SK-N-SH (cell line): ENCODE measurements at regions not wholly inside any gene's neighbourhood (a gene's known extent, or its start where the extent isn't known, plus 50 kb on each side); places are given as distances from the start of the nearest gene placed in this dataset.

Experiments used
- CTCF ChIA-PET: fragments of 300-600, 350-600 bp; formaldehyde crosslinking; extraction: SDS; loops from one replicate; lab custom pipeline; 2021; lab: Yijun Ruan, JAX
- POLR2A ChIA-PET: fragments of 350-600 bp; sonication (Branson Sonifier 250); formaldehyde crosslinking; extraction: SDS; loops from one replicate; lab custom pipeline; 2020; ENCODE audit warnings: antibody characterized with exemption, inconsistent platforms; lab: Yijun Ruan, JAX
- DNase-seq: peaks from one replicate; pipeline ENCODE4 v3.0.0; 2012
- H2AFZ ChIP-seq: fragments of 200-600 bp; sonication (generic); 2 replicates; pipeline ENCODE4 v1.8.1; 2016; ENCODE audit warnings: antibody characterized with exemption, mild to moderate bottlenecking, low read depth
- H3F3A ChIP-seq: fragments of 200-600 bp; sonication (generic); replicated peaks from 2 replicates; pipeline ENCODE3; 2016; ENCODE audit warnings: antibody characterized with exemption, mild to moderate bottlenecking; ENCODE audit not compliant: insufficient read depth
- H3K27ac ChIP-seq, 2 experiments: fragments of 200-500 bp in 1 of 2; fragments of 200-600 bp in 1 of 2; sonication (Bioruptor generic) in 1 of 2; sonication (generic), shearing (Covaris generic) in 1 of 2; 2 replicates each; pipeline versions ENCODE4 v1.5.1 to v1.6.1; 2014 to 2016; ENCODE audit warnings: low read depth in 2 of 2, inconsistent platforms in 1 of 2, low read length in 1 of 2, mild to moderate bottlenecking in 1 of 2, mixed read lengths in 1 of 2
- H3K27me3 ChIP-seq: fragments of 200-600 bp; sonication (generic), shearing (Covaris generic); 2 replicates; pipeline ENCODE4 v1.6.1; 2016; ENCODE audit warnings: mixed run types; ENCODE audit not compliant: insufficient read depth
- H3K36me3 ChIP-seq, 2 experiments: fragments of 200-500 bp in 1 of 2; fragments of 200-600 bp in 1 of 2; sonication (Bioruptor generic) in 1 of 2; sonication (generic) in 1 of 2; replicated peaks in 1 of 2; 2 replicates each; pipeline versions ENCODE3 to v1.5.1; 2014 to 2016; ENCODE audit warnings: low read length in 1 of 2, mild to moderate bottlenecking in 1 of 2; ENCODE audit not compliant: insufficient read depth in 2 of 2, control insufficient read depth in 1 of 2
- H3K4me1 ChIP-seq, 2 experiments: fragments of 200-500 bp in 1 of 2; fragments of 200-600 bp in 1 of 2; sonication (Bioruptor generic) in 1 of 2; sonication (generic), shearing (Covaris generic) in 1 of 2; 2 replicates each; pipeline versions ENCODE4 v1.5.1 to v1.6.1; 2014 to 2016; ENCODE audit warnings: low read depth in 1 of 2, low read length in 1 of 2, mixed run types in 1 of 2; ENCODE audit not compliant: insufficient read depth in 2 of 2, control insufficient read depth in 1 of 2
- H3K4me2 ChIP-seq: fragments of 200-600 bp; sonication (generic), shearing (Covaris generic); 2 replicates; pipeline ENCODE4 v1.6.1; 2017; ENCODE audit warnings: mixed run types
- H3K4me3 ChIP-seq, 2 experiments: fragments of 200-500 bp in 1 of 2; fragments of 200-600 bp in 1 of 2; sonication (Bioruptor generic) in 1 of 2; sonication (generic), shearing (Covaris generic) in 1 of 2; 2 replicates each; pipeline versions ENCODE4 v1.5.1 to v1.8.1; 2014 to 2016; ENCODE audit warnings: low read depth in 2 of 2, inconsistent platforms in 1 of 2, low read length in 1 of 2, mild to moderate bottlenecking in 1 of 2, mixed read lengths in 1 of 2, moderate library complexity in 1 of 2
- H3K79me2 ChIP-seq: fragments of 200-600 bp; sonication (generic); 2 replicates; pipeline ENCODE4 v1.8.1; 2017; ENCODE audit warnings: mild to moderate bottlenecking; ENCODE audit not compliant: insufficient read depth
- H3K9ac ChIP-seq: fragments of 200-600 bp; sonication (generic); 2 replicates; pipeline ENCODE4 v1.6.1; 2017; ENCODE audit warnings: mixed run types
- H3K9me2 ChIP-seq: fragments of 200-600 bp; sonication (generic); 2 replicates; pipeline ENCODE4 v1.6.1; 2017; ENCODE audit warnings: mixed run types
- H3K9me3 ChIP-seq: fragments of 200-600 bp; sonication (generic); 2 replicates; pipeline ENCODE4 v1.6.1; 2017; ENCODE audit warnings: mixed run types, mild to moderate bottlenecking, moderate library complexity
- H4K20me1 ChIP-seq: fragments of 200-600 bp; sonication (generic); 2 replicates; pipeline ENCODE4 v1.6.1; 2017; ENCODE audit warnings: mild to moderate bottlenecking, mixed run types; ENCODE audit not compliant: insufficient read depth
- EP300 ChIP-seq, 2 experiments: IDR thresholded peaks; 2 replicates each; pipeline versions ENCODE4 v1.4.0 to v1.6.1; 2012; ENCODE audit warnings: borderline replicate concordance in 1 of 2, low read depth in 1 of 2, low read length in 1 of 2
- EZH2phosphoT487 ChIP-seq: fragments of 200-600 bp; sonication (generic); IDR thresholded peaks from 2 replicates; pipeline ENCODE4 v1.6.1; 2017; ENCODE audit warnings: low read depth, mixed run types, mild to moderate bottlenecking, antibody characterized with exemption, moderate library complexity, borderline replicate concordance
- FOSL2 ChIP-seq: IDR thresholded peaks from 2 replicates; pipeline ENCODE4 v1.4.0; 2012; ENCODE audit warnings: low read depth, mild to moderate bottlenecking, moderate library complexity, borderline replicate concordance
- MXI1 ChIP-seq: IDR thresholded peaks from 2 replicates; pipeline ENCODE4 v1.6.1; 2012; ENCODE audit warnings: mild to moderate bottlenecking, low read depth, low read length, improper control_type of control experiment
- NFIC ChIP-seq: IDR thresholded peaks from 2 replicates; pipeline ENCODE4 v1.4.0; 2012; ENCODE audit warnings: borderline replicate concordance
- NRF1 ChIP-seq: IDR thresholded peaks from 2 replicates; pipeline ENCODE4 v1.6.1; 2012; ENCODE audit warnings: low read depth, mild to moderate bottlenecking, low read length
- POLR2AphosphoS5 ChIP-seq: IDR thresholded peaks from 2 replicates; pipeline ENCODE4 v1.6.1; 2012; ENCODE audit warnings: low read depth, low read length
- RAD21 ChIP-seq: IDR thresholded peaks from 2 replicates; pipeline ENCODE4 v1.6.1; 2012; ENCODE audit warnings: mild to moderate bottlenecking, low read length
- REST ChIP-seq: IDR thresholded peaks from 2 replicates; pipeline ENCODE4 v1.6.1; 2012; ENCODE audit warnings: mild to moderate bottlenecking, low read depth, low read length, moderate library complexity
- RXRA ChIP-seq: IDR thresholded peaks from 2 replicates; pipeline ENCODE4 v1.4.0; 2012; ENCODE audit warnings: low read depth, mild to moderate bottlenecking, borderline replicate concordance
- SIN3A ChIP-seq: IDR thresholded peaks from 2 replicates; pipeline ENCODE4 v1.6.1; 2012; ENCODE audit warnings: low read depth, mild to moderate bottlenecking, low read length, moderate library complexity, borderline replicate concordance
- SMC3 ChIP-seq: IDR thresholded peaks from 2 replicates; pipeline ENCODE4 v1.6.1; 2012; ENCODE audit warnings: low read depth, low read length, improper control_type of control experiment
- TAF1 ChIP-seq: IDR thresholded peaks from 2 replicates; pipeline ENCODE4 v1.6.1; 2012; ENCODE audit warnings: low read depth, mild to moderate bottlenecking, low read length, moderate library complexity, borderline replicate concordance
- TCF12 ChIP-seq: IDR thresholded peaks from 2 replicates; pipeline ENCODE4 v1.4.0; 2012
- TEAD4 ChIP-seq: IDR thresholded peaks from 2 replicates; pipeline ENCODE4 v1.4.0; 2012; ENCODE audit warnings: mild to moderate bottlenecking, borderline replicate concordance; ENCODE audit not compliant: insufficient read depth
- YY1 ChIP-seq: IDR thresholded peaks from 2 replicates; pipeline ENCODE4 v1.4.0; 2012; ENCODE audit warnings: low read depth, mild to moderate bottlenecking
- WGBS: methylation state at CpG from one replicate; pipeline ENCODE4 v1.1.6; 2017; ENCODE audit warnings: low lambda C conversion rate; 5-methylcytosine and 5-hydroxymethylcytosine counted together
- TF ChIP-seq, protein P1 (sequence below): IDR thresholded peaks from 2 replicates; pipeline ENCODE4 v1.4.0; 2012; ENCODE audit warnings: low read depth, borderline replicate concordance
- TF ChIP-seq, protein P2 (sequence below): fragments of 150-350 bp; IDR thresholded peaks from 2 replicates; pipeline ENCODE4 v1.6.1; 2017; ENCODE audit warnings: antibody characterized with exemption, low read length, low read depth, borderline replicate concordance
- TF ChIP-seq, protein P3 (sequence below): fragments of 200-600 bp; sonication (generic); IDR thresholded peaks from 2 replicates; pipeline ENCODE4 v1.6.1; 2017; ENCODE audit warnings: antibody characterized with exemption, mild to moderate bottlenecking, moderate library complexity

DNA sequence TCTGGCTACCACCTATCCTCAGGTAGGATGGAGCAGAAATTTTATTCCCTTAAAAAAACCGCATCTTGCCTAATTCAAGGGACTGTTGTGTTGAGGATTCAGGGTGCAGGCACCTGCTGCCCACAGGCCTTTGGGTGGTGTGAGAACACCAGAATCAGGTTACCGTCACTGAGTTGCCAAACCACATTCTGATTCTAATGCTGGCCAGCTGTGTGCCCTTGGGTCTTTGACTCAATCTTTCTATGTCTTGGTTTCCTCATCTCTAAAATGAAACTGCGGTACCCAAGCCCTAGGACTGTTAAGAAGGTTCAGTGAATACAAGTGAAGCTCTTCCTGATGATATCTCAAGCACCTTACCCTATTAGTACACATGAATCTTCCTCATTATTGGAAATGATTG is 827.3 kb downstream of the DHX35 start (continued):
- TF ChIP-seq EP300 (IDR thresholded peaks at IDR 0.05; ENCODE audit: borderline replicate concordance in 1 of 2, low read depth in 1 of 2, low read length in 1 of 2), result no peak
- TF ChIP-seq TEAD4, result no peak
- no peak for TF ChIP-seq MXI1
- no peak for TF ChIP-seq RAD21
- no peak for TF ChIP-seq SMC3

DNA sequence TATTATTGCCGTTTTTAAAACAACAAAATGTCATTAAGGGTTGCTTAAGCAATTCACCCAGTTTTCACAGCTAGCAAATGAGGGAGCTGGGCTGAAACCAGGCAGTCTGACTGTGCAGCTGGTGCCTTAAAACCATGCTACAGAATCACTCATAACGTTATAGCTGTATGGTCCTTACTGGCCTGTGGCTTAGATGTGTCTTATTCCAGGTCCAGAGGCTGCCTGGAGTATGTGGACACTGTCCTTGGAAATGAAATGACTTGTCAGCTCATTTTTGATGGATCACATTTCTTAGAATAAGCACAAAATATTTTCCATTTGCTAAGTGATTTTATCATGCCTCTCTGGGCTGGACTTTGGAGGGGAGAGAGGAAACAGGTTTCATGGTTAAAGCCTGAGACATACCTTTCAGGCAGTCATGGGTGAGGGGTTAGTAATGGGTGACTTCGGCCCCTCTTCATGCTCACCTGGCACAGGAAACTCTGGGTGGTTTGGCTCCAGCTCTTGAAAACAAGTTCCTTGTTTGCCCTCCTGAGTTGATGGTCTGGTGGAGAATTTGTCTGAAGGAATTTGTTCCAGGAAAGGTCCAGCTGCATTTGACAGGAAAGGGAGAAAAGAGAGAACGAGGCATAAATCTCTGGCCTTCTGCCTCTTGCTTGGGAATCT is 823.2 kb downstream of the DHX35 start:
- Histone ChIP-seq H2AFZ (no peak overlapping the region), H3K9me2 (no peaks in the 10 kb centered on the region), H3F3A (no peaks in the 10 kb centered on the region), H3K4me3 (no peak overlapping the region), H3K27me3 (no peaks in the 10 kb centered on the region), H3K9ac (no peak overlapping the region), H3K79me2 (no peaks in the 10 kb centered on the region), H3K4me1 (no peaks in the 10 kb centered on the region), H4K20me1 (no peaks in the 10 kb centered on the region), H3K9me3 (no peaks in the 10 kb centered on the region), H3K27ac (no peak overlapping the region), H3K4me2 (no peak overlapping the region; the same call in 1 of the 2 replicates), H3K36me3 (no peaks in the 10 kb centered on the region)
- POLR2A ChIA-PET, result no interaction called here
- CTCF ChIA-PET, result no interaction called here
- TF ChIP-seq SIN3A (no peak), TAF1 (no peak), SMC3 (no peak), POLR2AphosphoS5 (no peak), TCF12 (no peak), YY1 (no peak), EZH2phosphoT487 (no peak)
- 11% methylated on average over 4 of the region's 4 CpGs for WGBS
- DNase-seq, result no peak

DNA sequence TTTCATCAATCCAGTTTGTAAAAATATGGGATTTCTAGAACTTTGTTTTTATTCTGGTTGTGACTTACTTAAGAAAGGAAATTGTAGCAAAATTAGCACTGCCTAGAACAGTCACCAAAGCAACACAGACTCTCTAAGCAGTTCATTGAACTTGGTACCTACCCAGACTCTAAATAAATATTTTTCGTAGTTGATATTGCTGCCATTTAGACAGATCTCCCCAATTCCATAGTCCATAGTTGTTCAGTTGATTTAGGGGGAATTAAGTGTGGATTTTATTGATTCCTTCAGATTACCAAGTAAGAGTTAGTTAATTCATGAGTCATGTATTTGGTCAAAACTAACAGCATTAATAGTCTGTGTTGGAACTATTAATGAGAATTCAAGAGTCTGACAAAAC is 822.5 kb downstream of the DHX35 start:
- H3K9me2 ChIP-seq, result no peaks in the 10 kb centered on the region
- no peaks in the 10 kb centered on the region for H3K36me3 ChIP-seq
- H2AFZ ChIP-seq, result no peak overlapping the region
- DNase-seq, result no peak
- no peak overlapping the region for H3K9ac ChIP-seq
- H3K27me3 ChIP-seq, result no peaks in the 10 kb centered on the region
- H3K27ac ChIP-seq, result no peak overlapping the region
- no peaks in the 10 kb centered on the region for H4K20me1 ChIP-seq
- no peaks in the 10 kb centered on the region for H3F3A ChIP-seq
- H3K4me2 ChIP-seq, result no peak overlapping the region
- POLR2A ChIA-PET, result no interaction called here
- WGBS, result 16% methylated on average over 1 of the region's 1 CpG
- no peak overlapping the region for H3K4me3 ChIP-seq
- H3K4me1 ChIP-seq, result no peaks in the 10 kb centered on the region
- H3K9me3 ChIP-seq, result no peaks in the 10 kb centered on the region
- CTCF ChIA-PET, result no interaction called here
- no peaks in the 10 kb centered on the region for H3K79me2 ChIP-seq
- TF ChIP-seq NFIC (no peak), REST (no peak), NRF1 (no peak), FOSL2 (no peak), EP300 (IDR thresholded peaks at IDR 0.05; ENCODE audit: borderline replicate concordance in 1 of 2, low read depth in 1 of 2, low read length in 1 of 2) (no peak), RAD21 (no peak), RXRA (no peak)
- TF ChIP-seq, protein P1, sequence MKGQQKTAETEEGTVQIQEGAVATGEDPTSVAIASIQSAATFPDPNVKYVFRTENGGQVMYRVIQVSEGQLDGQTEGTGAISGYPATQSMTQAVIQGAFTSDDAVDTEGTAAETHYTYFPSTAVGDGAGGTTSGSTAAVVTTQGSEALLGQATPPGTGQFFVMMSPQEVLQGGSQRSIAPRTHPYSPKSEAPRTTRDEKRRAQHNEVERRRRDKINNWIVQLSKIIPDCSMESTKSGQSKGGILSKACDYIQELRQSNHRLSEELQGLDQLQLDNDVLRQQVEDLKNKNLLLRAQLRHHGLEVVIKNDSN, result no peak
- TF ChIP-seq, protein P2, sequence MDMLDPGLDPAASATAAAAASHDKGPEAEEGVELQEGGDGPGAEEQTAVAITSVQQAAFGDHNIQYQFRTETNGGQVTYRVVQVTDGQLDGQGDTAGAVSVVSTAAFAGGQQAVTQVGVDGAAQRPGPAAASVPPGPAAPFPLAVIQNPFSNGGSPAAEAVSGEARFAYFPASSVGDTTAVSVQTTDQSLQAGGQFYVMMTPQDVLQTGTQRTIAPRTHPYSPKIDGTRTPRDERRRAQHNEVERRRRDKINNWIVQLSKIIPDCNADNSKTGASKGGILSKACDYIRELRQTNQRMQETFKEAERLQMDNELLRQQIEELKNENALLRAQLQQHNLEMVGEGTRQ, result no peak
- TF ChIP-seq, protein P3, sequence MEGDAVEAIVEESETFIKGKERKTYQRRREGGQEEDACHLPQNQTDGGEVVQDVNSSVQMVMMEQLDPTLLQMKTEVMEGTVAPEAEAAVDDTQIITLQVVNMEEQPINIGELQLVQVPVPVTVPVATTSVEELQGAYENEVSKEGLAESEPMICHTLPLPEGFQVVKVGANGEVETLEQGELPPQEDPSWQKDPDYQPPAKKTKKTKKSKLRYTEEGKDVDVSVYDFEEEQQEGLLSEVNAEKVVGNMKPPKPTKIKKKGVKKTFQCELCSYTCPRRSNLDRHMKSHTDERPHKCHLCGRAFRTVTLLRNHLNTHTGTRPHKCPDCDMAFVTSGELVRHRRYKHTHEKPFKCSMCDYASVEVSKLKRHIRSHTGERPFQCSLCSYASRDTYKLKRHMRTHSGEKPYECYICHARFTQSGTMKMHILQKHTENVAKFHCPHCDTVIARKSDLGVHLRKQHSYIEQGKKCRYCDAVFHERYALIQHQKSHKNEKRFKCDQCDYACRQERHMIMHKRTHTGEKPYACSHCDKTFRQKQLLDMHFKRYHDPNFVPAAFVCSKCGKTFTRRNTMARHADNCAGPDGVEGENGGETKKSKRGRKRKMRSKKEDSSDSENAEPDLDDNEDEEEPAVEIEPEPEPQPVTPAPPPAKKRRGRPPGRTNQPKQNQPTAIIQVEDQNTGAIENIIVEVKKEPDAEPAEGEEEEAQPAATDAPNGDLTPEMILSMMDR, result no peak
